ENCODE measurements at regions not wholly inside any gene's neighbourhood (a gene's known extent, or its start where the extent isn't known, plus 50 kb on each side); places are given as distances from the start of the nearest gene placed in this dataset.

DNA sequence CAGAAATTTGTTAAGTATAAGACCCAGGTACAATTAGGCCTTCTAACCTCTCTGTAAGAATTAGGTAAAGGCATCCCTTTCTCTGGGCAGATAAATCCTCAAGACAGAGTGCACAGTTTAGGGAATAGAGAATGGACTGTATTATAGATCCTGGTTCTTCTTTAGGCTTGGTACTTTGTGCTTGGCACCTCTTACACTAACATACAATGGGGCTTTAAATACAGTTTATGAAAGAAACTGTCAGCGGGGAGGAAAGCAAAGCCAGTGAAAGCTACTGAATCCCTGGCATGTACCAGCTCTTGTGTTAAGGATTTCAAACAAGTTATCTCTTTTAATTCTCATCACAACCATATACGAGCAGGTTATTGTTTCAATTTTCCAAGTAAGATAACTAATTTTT, 1350.0 kb downstream of the ADGRL3 start:
- intact Hi-C loops (cut with micrococcal nuclease; ENCODE audit: unreplicated experiment), result no loop called here
- no peaks in the 10 kb centered on the region for H3K27me3 ChIP-seq (ENCODE audit: control insufficient read depth in 1 of 2, insufficient read depth in 2 of 2, low read length in 2 of 2)
- no peaks in the 10 kb centered on the region for H3K36me3 ChIP-seq (replicated peaks in 1 of 2; ENCODE audit: control insufficient read depth in 1 of 2, insufficient read depth in 2 of 2, low read length in 2 of 2)
- no peaks in the 10 kb centered on the region for H3K4me1 ChIP-seq (ENCODE audit: insufficient read depth, low read length)
- no peak overlapping the region for H3K4me2 ChIP-seq (ENCODE audit: low read depth, low read length)
- FAIRE-seq (no peak), DNase-seq (ENCODE audit: low spot score) (no peak), ATAC-seq (no peak)
- TF ChIP-seq ZNF501 (CRISPR knock-in tag; IDR thresholded peaks at IDR 0.05) (no peak), ZNF101 (CRISPR knock-in tag; IDR thresholded peaks at IDR 0.05; ENCODE audit: borderline replicate concordance, low read depth) (no peak), ZNF431 (CRISPR knock-in tag; IDR thresholded peaks at IDR 0.05; ENCODE audit: borderline replicate concordance, low read depth) (no peak), RORA (CRISPR knock-in tag; IDR thresholded peaks at IDR 0.05) (no peak), FOXK2 (IDR thresholded peaks at IDR 0.05) (no peak), ZNF138 (CRISPR knock-in tag; IDR thresholded peaks at IDR 0.05; ENCODE audit: low read depth) (no peak), ZNF720 (CRISPR knock-in tag; IDR thresholded peaks at IDR 0.05) (no peak), SP4 (CRISPR knock-in tag; IDR thresholded peaks at IDR 0.05) (no peak), SNAI1 (CRISPR knock-in tag; IDR thresholded peaks at IDR 0.05; ENCODE audit: borderline replicate concordance) (no peak), ZNF709 (CRISPR knock-in tag; IDR thresholded peaks at IDR 0.05) (no peak), ARID2 (CRISPR knock-in tag; IDR thresholded peaks at IDR 0.05; ENCODE audit: borderline replicate concordance) (no peak), ELF1 (CRISPR knock-in tag; IDR thresholded peaks at IDR 0.05) (no peak), EP300 (IDR thresholded peaks at IDR 0.05; ENCODE audit: low read depth in 2 of 2, low read length in 2 of 2) (no peak), EP300 (CRISPR knock-in tag; IDR thresholded peaks at IDR 0.05; ENCODE audit: borderline replicate concordance) (no peak), ZNF350 (CRISPR knock-in tag; IDR thresholded peaks at IDR 0.05; ENCODE audit: borderline replicate concordance, low read depth) (no peak), ONECUT2 (CRISPR knock-in tag; IDR thresholded peaks at IDR 0.05) (no peak), HMGA1 (CRISPR knock-in tag; conservative IDR thresholded peaks at IDR 0.05) (no peak), ZNF549 (CRISPR knock-in tag; IDR thresholded peaks at IDR 0.05) (no peak)
- TF ChIP-seq, protein P1, sequence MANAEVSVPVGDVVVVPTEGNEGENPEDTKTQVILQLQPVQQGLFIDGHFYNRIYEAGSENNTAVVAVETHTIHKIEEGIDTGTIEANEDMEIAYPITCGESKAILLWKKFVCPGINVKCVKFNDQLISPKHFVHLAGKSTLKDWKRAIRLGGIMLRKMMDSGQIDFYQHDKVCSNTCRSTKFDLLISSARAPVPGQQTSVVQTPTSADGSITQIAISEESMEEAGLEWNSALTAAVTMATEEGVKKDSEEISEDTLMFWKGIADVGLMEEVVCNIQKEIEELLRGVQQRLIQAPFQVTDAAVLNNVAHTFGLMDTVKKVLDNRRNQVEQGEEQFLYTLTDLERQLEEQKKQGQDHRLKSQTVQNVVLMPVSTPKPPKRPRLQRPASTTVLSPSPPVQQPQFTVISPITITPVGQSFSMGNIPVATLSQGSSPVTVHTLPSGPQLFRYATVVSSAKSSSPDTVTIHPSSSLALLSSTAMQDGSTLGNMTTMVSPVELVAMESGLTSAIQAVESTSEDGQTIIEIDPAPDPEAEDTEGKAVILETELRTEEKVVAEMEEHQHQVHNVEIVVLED (CRISPR knock-in tag; IDR thresholded peaks at IDR 0.05; ENCODE audit: borderline replicate concordance), result no peak
- TF ChIP-seq, protein P2, sequence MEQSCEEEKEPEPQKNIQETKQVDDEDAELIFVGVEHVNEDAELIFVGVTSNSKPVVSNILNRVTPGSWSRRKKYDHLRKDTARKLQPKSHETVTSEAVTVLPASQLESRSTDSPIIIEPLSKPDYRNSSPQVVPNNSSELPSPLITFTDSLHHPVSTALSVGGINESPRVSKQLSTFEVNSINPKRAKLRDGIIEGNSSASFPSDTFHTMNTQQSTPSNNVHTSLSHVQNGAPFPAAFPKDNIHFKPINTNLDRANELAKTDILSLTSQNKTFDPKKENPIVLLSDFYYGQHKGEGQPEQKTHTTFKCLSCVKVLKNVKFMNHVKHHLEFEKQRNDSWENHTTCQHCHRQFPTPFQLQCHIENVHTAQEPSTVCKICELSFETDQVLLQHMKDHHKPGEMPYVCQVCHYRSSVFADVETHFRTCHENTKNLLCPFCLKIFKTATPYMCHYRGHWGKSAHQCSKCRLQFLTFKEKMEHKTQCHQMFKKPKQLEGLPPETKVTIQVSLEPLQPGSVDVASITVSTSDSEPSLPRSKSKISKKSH (CRISPR knock-in tag; IDR thresholded peaks at IDR 0.05; ENCODE audit: borderline replicate concordance), result no peak
- H3K9ac ChIP-seq (ENCODE audit: insufficient read depth, low read depth, low read length), result no peak overlapping the region
- H4K20me1 ChIP-seq (ENCODE audit: insufficient read depth, low read length), result no peaks in the 10 kb centered on the region
- H3K27ac ChIP-seq (ENCODE audit: extremely low read length, insufficient read depth, low read length), result no peak overlapping the region
- POLR2A ChIA-PET, result no interaction called here
- 6% methylated on average over 2 of the region's 2 CpGs for WGBS (ENCODE audit: low lambda C conversion rate)
- in situ Hi-C loops (cut with HindIII; ENCODE audit: extremely low pct_ligation_motif_present, low pct_unique_long_range_greater_than_20kb), result no loop called here
- no TSS peak for BruUV-seq (replicated peaks)
- CTCF ChIA-PET (ENCODE audit: low intra/inter-chr PET ratio, low total read pairs), result no interaction called here
- no peaks in the 10 kb centered on the region for H3K79me2 ChIP-seq (ENCODE audit: insufficient read depth, low read length)
- no peaks in the 10 kb centered on the region for H3K9me3 ChIP-seq (ENCODE audit: low read length)
- no peak overlapping the region for H2AFZ ChIP-seq (ENCODE audit: low read length)
- H3K4me3 ChIP-seq (replicated peaks in 1 of 3; ENCODE audit: insufficient read depth in 1 of 3, low read depth in 2 of 3, low read length in 3 of 3), result no peak overlapping the region

Data from HepG2 (cell line).